ENCODE measurements at regions not wholly inside any gene's neighbourhood (a gene's known extent, or its start where the extent isn't known, plus 50 kb on each side); places are given as distances from the start of the nearest gene placed in this dataset.

DNA sequence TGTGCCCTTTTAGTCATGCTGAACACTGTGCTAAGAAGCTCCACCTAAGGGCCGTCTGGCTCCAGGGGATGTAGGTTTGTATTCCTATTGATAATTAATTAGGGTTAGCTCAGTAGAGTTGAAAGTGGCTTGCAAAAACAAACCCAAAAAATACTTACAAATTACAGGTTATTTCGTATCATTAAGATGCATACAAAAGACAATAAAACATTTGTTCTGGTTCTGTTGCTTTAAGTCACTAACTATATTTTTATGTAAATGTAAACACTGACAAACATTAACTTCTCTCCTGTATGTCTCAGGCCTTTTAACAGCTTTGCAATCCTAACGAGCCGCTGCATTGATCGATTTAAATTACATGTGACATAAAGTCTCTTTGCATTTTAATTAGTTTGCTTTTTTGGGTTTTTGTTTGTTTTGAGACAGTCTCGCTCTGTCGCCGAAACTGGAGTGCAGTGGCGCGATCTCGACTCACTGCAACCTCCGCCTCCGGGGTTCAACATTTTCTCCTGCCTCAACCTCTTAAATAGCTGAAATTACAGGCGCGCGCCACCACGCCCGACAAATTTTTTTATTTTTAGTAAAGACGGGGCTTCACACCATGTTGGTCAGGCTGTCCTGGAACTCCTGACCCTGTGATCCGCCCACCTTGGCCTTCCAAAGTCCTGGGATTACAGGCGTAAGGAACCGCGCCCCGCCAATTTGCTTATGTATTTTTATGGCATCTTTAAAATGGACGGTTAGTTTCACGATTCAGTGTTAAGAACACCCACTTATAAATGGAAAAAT lies 110.9 kb downstream of the HFE start:
- DNase-seq (ENCODE audit: low read depth) = no peak
- TF ChIP-seq, protein P1, sequence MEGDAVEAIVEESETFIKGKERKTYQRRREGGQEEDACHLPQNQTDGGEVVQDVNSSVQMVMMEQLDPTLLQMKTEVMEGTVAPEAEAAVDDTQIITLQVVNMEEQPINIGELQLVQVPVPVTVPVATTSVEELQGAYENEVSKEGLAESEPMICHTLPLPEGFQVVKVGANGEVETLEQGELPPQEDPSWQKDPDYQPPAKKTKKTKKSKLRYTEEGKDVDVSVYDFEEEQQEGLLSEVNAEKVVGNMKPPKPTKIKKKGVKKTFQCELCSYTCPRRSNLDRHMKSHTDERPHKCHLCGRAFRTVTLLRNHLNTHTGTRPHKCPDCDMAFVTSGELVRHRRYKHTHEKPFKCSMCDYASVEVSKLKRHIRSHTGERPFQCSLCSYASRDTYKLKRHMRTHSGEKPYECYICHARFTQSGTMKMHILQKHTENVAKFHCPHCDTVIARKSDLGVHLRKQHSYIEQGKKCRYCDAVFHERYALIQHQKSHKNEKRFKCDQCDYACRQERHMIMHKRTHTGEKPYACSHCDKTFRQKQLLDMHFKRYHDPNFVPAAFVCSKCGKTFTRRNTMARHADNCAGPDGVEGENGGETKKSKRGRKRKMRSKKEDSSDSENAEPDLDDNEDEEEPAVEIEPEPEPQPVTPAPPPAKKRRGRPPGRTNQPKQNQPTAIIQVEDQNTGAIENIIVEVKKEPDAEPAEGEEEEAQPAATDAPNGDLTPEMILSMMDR (IDR thresholded peaks at IDR 0.05; ENCODE audit: control insufficient read depth, extremely low read depth, insufficient read depth) = 0 out of 2 replicates have a peak, but pooled peaks have one; percentile 4
- H3K4me3 ChIP-seq (ENCODE audit: low read depth, low read length) = peak overlapping the region; percentile 86

DNA sequence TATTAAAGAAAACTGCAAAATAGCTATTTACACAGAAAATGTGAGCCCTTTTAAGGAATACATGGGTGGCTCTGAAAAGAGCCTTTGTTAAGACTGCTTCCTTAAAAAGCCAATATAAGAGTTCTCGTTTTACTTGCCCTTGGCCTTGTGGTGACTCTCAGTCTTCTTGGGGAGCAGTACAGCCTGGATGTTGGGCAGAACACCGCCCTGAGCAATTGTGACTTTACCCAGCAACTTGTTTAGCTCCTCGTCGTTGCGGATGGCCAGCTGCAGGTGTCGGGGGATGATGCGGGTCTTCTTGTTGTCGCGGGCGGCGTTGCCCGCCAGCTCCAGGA lies 111.5 kb downstream of the HFE start:
- DNase-seq (ENCODE audit: low read depth) = no peak
- H3K4me3 ChIP-seq (ENCODE audit: low read depth, low read length) = peak overlapping the region; percentile 86
- TF ChIP-seq, protein P1 (IDR thresholded peaks at IDR 0.05; ENCODE audit: control insufficient read depth, extremely low read depth, insufficient read depth) = no peak

DNA sequence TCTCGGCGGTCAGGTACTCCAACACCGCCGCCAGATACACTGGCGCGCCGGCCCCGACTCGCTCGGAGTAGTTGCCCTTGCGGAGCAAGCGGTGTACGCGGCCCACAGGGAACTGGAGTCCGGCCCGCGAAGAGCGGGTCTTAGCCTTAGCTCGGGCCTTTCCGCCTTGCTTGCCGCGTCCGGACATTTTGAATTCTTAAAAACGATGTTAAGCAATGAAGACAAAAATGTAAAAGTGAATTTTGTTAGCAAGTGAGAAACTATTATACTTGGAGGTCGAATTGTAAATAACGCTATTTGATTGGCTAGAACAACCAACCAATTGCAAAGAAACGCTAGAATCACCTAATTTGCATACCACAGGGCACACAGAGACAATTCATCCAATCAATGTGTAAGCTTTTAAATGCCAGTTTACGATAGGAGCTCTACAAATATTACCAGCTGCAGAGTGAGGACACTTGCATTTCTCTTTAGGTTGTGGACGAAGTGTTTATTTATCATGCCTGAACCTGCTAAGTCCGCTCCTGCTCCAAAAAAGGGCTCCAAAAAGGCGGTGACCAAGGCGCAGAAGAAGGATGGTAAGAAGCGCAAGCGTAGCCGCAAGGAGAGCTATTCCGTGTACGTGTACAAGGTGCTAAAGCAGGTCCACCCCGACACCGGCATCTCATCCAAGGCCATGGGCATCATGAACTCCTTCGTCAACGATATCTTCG lies 112.0 kb downstream of the HFE start:
- TF ChIP-seq, protein P1 (IDR thresholded peaks at IDR 0.05; ENCODE audit: control insufficient read depth, extremely low read depth, insufficient read depth) = no peak
- DNase-seq (ENCODE audit: low read depth) = peak; percentile 98
- H3K4me3 ChIP-seq (ENCODE audit: low read depth, low read length) = peak overlapping the region; percentile 86

DNA sequence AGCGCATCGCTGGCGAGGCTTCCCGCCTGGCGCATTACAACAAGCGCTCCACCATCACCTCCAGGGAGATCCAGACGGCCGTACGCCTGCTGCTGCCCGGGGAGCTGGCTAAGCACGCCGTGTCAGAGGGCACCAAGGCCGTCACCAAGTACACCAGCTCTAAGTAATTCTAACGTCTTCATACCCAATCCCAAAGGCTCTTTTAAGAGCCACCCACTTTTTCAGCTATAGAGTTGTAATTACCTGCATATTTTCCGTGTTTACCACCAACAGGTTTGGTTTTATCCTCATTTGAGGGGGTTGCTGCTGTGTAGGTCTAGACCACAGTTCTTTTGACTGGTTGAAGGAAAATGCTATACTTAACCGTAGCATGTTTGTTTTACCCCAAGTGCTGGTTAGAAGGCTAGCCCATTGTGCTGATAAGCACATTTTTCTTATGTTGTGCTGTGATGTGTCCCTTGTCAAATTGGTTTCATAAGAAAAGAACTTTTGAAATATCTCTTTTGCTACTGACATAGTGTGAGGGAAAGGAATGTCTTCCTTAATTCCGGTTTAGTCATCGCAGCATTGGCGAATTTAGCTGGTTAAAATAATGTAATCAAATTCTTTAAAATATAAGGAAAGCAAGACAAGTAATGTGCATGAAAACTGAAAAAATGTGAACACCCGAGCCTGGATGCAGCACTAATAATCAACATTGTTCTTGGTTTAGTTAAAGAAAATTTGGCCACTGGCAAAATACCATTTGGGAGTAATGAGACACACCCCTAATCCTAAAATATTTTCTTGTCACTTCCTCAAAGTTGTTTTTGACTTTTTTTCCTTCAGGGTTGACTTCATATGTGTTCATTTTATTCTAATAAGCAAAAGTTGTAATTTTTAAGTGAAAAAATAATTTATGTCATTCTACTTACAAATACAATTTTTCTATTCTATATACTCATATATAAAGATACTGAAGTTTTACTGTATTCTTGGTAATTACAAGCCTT lies 112.8 kb downstream of the HFE start:
- TF ChIP-seq, protein P1 (IDR thresholded peaks at IDR 0.05; ENCODE audit: control insufficient read depth, extremely low read depth, insufficient read depth) = no peak
- peak overlapping the region; percentile 86 for H3K4me3 ChIP-seq (ENCODE audit: low read depth, low read length)
- DNase-seq (ENCODE audit: low read depth) = no peak

DNA sequence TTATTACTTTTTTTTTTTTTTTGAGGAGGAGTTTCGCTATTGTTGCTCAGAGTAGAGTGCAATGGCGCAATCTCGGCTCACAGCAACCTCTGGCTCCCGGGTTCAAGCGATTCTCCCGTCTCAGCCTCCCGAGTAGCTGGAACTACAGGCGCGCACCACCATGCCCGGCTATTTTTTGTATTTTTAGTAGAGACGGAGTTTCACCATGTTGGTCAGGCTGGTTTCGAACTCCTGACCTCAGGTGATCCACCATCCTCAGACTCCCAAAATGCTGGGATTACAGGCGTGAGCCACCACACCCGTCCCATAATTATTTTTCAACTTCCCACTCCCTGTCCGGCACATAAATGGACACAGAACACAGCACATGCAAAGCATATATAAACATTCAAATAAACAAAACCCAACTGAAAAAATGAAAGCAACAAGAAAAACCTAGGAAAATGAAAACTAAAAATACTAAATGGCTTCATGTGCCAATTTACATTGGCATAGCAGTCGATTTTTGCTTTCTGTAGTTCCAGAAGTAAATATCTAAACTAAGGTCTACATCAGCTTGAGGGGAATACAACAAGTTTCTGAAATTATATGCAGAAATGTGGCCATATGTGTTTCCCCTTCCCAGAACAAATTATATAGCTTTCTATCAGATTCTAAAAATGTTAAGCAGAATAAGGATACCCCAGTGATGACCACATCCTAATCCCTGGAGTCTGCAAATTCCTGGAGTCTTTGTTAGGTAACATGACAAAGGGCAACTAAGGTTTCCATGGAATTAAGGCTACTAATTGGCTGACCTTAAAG lies 113.9 kb downstream of the HFE start:
- no peak overlapping the region for H3K4me3 ChIP-seq (ENCODE audit: low read depth, low read length)
- TF ChIP-seq, protein P1 (IDR thresholded peaks at IDR 0.05; ENCODE audit: control insufficient read depth, extremely low read depth, insufficient read depth) = no peak
- DNase-seq (ENCODE audit: low read depth) = no peak

DNA sequence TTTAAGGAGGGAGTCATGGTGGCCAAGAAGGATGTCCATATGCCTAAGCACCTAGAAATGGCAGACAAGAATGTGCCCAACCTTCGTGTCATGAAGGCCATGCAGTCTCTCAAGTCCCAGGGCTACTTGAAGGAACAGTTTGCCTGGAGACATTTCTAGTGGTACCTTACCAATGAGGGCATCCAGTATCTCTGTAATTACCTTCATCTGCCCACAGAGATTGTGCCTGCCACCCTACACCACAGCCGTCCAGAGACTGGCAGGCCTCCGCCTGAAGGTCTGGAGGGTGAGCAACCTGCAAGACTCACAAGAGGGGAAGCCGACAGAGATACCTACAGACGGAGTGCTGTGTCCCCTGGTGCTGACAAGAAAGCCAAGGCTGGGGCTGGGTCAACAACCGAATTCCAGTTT lies 115.0 kb downstream of the HFE start:
- H3K4me3 ChIP-seq (ENCODE audit: low read depth, low read length) = no peak overlapping the region
- DNase-seq (ENCODE audit: low read depth) = no peak
- TF ChIP-seq, protein P1 (IDR thresholded peaks at IDR 0.05; ENCODE audit: control insufficient read depth, extremely low read depth, insufficient read depth) = no peak

Data from LNCaP clone FGC (cell line).